Fibroblast of lung (primary cell): ENCODE measurements at regions not wholly inside any gene's neighbourhood (a gene's known extent, or its start where the extent isn't known, plus 50 kb on each side); places are given as distances from the start of the nearest gene placed in this dataset.
"Not testable (repeated sequence)": the region's sequence is repeated elsewhere in the genome, so short reads cannot be mapped to it uniquely, and the experiment has no call there.

Experiments used
- EZH2 ChIP-seq: IDR thresholded peaks from 2 replicates; pipeline ENCODE4 v1.5.1; 2012; ENCODE audit warnings: low read length, control low read depth, mild to moderate bottlenecking; ENCODE audit errors: missing control alignments
- TF ChIP-seq, protein P1 (sequence below), 2 donors: IDR thresholded peaks in 1 of 2; conservative IDR thresholded peaks in 1 of 2; 1 replicate in 1 of 2; 2 replicates in 1 of 2; pipeline ENCODE4 v1.5.1; 2011 to 2012; ENCODE audit warnings: low read length in 2 of 2, control low read depth in 1 of 2, inconsistent platforms in 1 of 2, low read depth in 1 of 2, mild to moderate bottlenecking in 1 of 2

DNA sequence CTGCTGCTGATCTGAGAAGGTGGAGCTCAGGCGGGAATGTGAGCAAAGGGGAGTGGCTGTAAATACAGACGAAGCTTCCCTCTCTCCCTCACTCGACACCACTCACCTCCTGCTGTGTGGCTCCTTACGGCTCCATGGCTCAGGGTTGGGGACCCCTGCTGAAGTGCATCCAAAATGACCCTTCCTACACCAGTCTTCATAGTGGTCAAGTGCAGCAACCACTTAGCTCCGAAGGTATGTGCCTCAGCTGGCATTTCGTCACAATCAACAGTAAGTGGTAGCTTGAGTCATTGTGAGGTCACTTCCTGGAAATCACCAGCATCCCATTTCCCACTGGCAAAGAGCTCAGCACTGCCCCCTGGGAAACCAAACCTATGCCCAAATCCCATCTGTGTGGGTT is 76.4 kb upstream of the COBL start:
- TF ChIP-seq, protein P1, sequence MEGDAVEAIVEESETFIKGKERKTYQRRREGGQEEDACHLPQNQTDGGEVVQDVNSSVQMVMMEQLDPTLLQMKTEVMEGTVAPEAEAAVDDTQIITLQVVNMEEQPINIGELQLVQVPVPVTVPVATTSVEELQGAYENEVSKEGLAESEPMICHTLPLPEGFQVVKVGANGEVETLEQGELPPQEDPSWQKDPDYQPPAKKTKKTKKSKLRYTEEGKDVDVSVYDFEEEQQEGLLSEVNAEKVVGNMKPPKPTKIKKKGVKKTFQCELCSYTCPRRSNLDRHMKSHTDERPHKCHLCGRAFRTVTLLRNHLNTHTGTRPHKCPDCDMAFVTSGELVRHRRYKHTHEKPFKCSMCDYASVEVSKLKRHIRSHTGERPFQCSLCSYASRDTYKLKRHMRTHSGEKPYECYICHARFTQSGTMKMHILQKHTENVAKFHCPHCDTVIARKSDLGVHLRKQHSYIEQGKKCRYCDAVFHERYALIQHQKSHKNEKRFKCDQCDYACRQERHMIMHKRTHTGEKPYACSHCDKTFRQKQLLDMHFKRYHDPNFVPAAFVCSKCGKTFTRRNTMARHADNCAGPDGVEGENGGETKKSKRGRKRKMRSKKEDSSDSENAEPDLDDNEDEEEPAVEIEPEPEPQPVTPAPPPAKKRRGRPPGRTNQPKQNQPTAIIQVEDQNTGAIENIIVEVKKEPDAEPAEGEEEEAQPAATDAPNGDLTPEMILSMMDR (conservative IDR thresholded peaks at IDR 0.05 in 1 of 2, IDR thresholded peaks at IDR 0.05 in 1 of 2; ENCODE audit: low read depth in 1 of 2, low read length in 2 of 2) = not testable (repeated sequence)
- not testable (repeated sequence) for TF ChIP-seq EZH2
